SU-DHL-6 (cell line): ENCODE measurements at regions not wholly inside any gene's neighbourhood (a gene's known extent, or its start where the extent isn't known, plus 50 kb on each side); places are given as distances from the start of the nearest gene placed in this dataset.

ENCODE experiments used
- H2AFZ ChIP-seq: fragments of 200-600 bp; sonication (generic); 2 replicates; pipeline ENCODE4 v1.6.1; 2014; ENCODE audit warnings: low read depth, mild to moderate bottlenecking, moderate library complexity, mixed read lengths, antibody characterized with exemption, low read length; ENCODE audit not compliant: severe bottlenecking
- H3F3A ChIP-seq: fragments of 200-600 bp; shearing (Covaris generic); 2 replicates; pipeline ENCODE4 v1.6.0; 2016; ENCODE audit warnings: antibody characterized with exemption, mild to moderate bottlenecking; ENCODE audit not compliant: insufficient read depth
- H3K27ac ChIP-seq: fragments of 200-600 bp; sonication (generic); 2 replicates; pipeline ENCODE4 v1.5.1; 2016; ENCODE audit warnings: low read depth, mild to moderate bottlenecking, low read length, moderate library complexity, mixed read lengths
- H3K27me3 ChIP-seq: fragments of 200-600 bp; sonication (generic), shearing (Covaris generic); 2 replicates; pipeline ENCODE4 v1.6.0; 2014; ENCODE audit warnings: mild to moderate bottlenecking, low read length
- H3K36me3 ChIP-seq: fragments of 200-600 bp; sonication (generic); 2 replicates; pipeline ENCODE4 v1.6.1; 2014; ENCODE audit warnings: mild to moderate bottlenecking, low read length, mixed read lengths
- H3K4me2 ChIP-seq: fragments of 300-600, 200-600 bp; shearing (Covaris generic), sonication (generic); 2 replicates; pipeline ENCODE4 v1.6.0; 2014; ENCODE audit warnings: low read length, low read depth, mild to moderate bottlenecking; ENCODE audit not compliant: poor library complexity, severe bottlenecking
- H3K4me3 ChIP-seq: fragments of 200-600 bp; sonication (generic); 2 replicates; pipeline ENCODE4 v1.5.1; 2014; ENCODE audit warnings: antibody characterized with exemption, low read length, mild to moderate bottlenecking, mixed read lengths; ENCODE audit not compliant: insufficient read depth, poor library complexity, severe bottlenecking
- H3K79me2 ChIP-seq: fragments of 200-600 bp; sonication (generic); 2 replicates; pipeline ENCODE4 v1.6.1; 2014; ENCODE audit warnings: mild to moderate bottlenecking, low read length, moderate library complexity; ENCODE audit not compliant: insufficient read depth
- H3K9ac ChIP-seq: fragments of 200-600 bp; sonication (generic); 2 replicates; pipeline ENCODE4 v1.7.0; 2014; ENCODE audit warnings: mild to moderate bottlenecking, low read length
- H3K9me2 ChIP-seq: fragments of 200-600 bp; sonication (generic); replicated peaks from 2 replicates; pipeline ENCODE4 v1.6.1; 2014; ENCODE audit warnings: low read length; ENCODE audit not compliant: insufficient read depth
- H3K9me3 ChIP-seq: fragments of 200-600 bp; sonication (generic); 2 replicates; pipeline ENCODE4 v1.6.1; 2014; ENCODE audit warnings: low read length, mixed read lengths; ENCODE audit not compliant: insufficient read depth
- H4K20me1 ChIP-seq: fragments of 200-600 bp; sonication (generic); 2 replicates; pipeline ENCODE4 v1.6.1; 2014; ENCODE audit warnings: low read depth, mild to moderate bottlenecking, antibody characterized with exemption, low read length, moderate library complexity, mixed read lengths
- EZH2phosphoT487 ChIP-seq: fragments of 200-600 bp; sonication (generic), shearing (Covaris generic); conservative IDR thresholded peaks from 2 replicates; pipeline ENCODE4 v1.6.1; 2018; ENCODE audit warnings: mild to moderate bottlenecking, antibody characterized with exemption, low read length, moderate library complexity, mixed read lengths
- TF ChIP-seq, protein P1 (sequence below): fragments of 200-600 bp; sonication (generic); IDR thresholded peaks from one replicate; pipeline ENCODE4 v1.5.1; 2017; ENCODE audit warnings: antibody characterized with exemption, mild to moderate bottlenecking, low read length, moderate library complexity; ENCODE audit not compliant: insufficient read depth, poor library complexity, severe bottlenecking

DNA sequence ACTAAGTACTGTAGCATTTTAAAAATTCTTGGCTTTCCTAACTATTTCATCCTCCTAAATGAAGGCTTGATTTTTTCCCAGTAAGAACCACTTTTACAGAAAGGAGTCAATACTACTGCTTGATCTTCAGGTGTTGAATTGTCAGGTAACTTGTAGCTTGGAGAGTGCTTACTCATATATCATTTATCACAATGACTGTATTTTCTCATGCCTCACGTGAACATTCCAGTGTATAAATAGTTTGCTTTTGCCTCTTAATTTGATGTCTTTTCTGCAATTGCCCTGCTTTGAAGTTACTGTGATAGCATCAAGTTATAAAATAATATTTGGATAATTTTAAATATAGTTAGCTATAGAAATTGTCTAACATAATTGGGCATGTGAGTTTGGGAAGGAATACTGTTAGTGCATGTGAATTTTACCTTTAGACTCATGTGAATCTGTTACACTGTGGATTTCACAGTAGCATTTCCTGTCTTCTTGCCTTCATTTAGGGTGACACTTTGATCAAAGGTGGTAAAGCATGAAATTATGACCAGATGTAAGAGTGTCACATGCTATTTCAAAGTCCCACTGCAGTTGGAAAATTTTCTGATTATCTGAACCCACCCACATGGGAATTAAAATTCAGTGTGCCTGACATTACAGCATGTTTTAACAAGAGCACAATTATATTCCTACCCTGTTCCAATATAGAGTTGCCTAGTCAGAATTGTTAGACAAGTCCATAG lies 962.8 kb downstream of the DNAJB9 start:
- no peaks in the 10 kb centered on the region for H3K79me2 ChIP-seq
- H3K27ac ChIP-seq, result no peak overlapping the region
- TF ChIP-seq, protein P1, sequence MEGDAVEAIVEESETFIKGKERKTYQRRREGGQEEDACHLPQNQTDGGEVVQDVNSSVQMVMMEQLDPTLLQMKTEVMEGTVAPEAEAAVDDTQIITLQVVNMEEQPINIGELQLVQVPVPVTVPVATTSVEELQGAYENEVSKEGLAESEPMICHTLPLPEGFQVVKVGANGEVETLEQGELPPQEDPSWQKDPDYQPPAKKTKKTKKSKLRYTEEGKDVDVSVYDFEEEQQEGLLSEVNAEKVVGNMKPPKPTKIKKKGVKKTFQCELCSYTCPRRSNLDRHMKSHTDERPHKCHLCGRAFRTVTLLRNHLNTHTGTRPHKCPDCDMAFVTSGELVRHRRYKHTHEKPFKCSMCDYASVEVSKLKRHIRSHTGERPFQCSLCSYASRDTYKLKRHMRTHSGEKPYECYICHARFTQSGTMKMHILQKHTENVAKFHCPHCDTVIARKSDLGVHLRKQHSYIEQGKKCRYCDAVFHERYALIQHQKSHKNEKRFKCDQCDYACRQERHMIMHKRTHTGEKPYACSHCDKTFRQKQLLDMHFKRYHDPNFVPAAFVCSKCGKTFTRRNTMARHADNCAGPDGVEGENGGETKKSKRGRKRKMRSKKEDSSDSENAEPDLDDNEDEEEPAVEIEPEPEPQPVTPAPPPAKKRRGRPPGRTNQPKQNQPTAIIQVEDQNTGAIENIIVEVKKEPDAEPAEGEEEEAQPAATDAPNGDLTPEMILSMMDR, result no peak
- TF ChIP-seq EZH2phosphoT487, result no peak
- H3K4me2 ChIP-seq, result no peak overlapping the region
- H3F3A ChIP-seq, result no peaks in the 10 kb centered on the region
- no peaks in the 10 kb centered on the region for H3K9me3 ChIP-seq
- H3K9me2 ChIP-seq, result no peaks in the 10 kb centered on the region
- no peaks in the 10 kb centered on the region for H3K27me3 ChIP-seq
- no peak overlapping the region for H2AFZ ChIP-seq
- H3K36me3 ChIP-seq, result no peaks in the 10 kb centered on the region
- no peak overlapping the region for H3K9ac ChIP-seq
- no peaks in the 10 kb centered on the region for H4K20me1 ChIP-seq
- no peak overlapping the region for H3K4me3 ChIP-seq

DNA sequence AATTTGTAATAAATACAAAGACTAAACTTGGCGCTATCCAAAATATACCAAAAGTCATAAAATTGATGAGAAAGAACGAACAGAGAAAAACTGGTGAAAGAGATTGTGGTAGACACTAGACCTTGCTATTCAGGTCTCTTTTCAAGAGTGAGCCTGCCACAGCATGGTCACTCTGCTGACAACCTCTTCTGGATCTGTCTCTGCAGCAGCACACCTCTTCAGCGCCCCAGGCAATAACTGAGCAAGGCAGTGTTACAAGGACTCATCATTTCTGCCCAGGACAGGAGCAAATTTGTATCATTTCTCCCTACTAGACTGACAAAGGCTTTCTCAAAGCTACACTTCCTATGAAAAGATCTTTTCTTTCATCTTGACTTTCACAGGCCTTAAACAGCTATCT lies 976.0 kb downstream of the DNAJB9 start:
- H4K20me1 ChIP-seq, result no peaks in the 10 kb centered on the region
- H3K36me3 ChIP-seq, result no peaks in the 10 kb centered on the region
- no peak overlapping the region for H2AFZ ChIP-seq
- no peak overlapping the region for H3K9ac ChIP-seq
- 0 out of 2 replicates have a peak, but pooled peaks cover 4% of the 10 kb centered on the region for H3K9me2 ChIP-seq
- no peaks in the 10 kb centered on the region for H3K79me2 ChIP-seq
- H3K9me3 ChIP-seq, result no peaks in the 10 kb centered on the region
- no peaks in the 10 kb centered on the region for H3F3A ChIP-seq
- no peak overlapping the region for H3K4me3 ChIP-seq
- no peaks in the 10 kb centered on the region for H3K27me3 ChIP-seq
- TF ChIP-seq EZH2phosphoT487, result no peak
- TF ChIP-seq, protein P1, result no peak
- no peak overlapping the region for H3K27ac ChIP-seq
- no peak overlapping the region for H3K4me2 ChIP-seq

DNA sequence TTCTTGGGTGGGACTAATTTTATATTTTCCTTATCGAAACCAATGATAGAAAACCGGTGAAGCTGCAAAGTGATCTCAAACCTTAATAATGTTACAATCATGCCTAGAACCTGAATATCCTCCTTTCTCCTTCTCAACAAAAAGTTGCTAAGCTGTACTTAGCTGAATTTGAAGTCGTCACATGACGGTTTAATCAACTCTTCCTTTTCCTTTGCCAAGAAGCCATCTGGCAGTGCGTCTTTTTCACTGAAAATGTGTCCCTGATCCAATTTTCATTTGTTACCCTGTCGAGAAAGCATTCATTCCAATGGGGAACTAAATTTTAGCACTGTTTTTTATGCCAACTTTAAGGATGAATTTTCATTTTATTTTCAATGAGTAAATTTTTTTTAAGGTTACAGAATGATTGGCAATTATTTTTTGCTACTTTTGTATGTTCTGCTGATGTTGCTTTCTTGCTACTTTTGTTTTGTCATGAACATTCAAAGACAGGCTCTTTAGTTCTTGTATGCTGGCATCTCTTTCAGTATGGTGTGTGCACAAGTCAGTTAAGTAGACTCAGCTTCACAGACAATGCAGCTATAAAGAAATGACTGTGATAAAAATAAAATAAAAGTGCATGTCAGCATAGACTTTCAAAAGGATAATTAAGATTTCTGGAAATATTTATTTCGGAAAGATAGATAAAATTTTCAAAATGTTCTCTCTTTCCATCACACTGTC lies 980.0 kb downstream of the DNAJB9 start:
- no peaks in the 10 kb centered on the region for H3K79me2 ChIP-seq
- H3K9me2 ChIP-seq, result 0 out of 2 replicates have a peak, but pooled peaks cover 4% of the 10 kb centered on the region
- H3K36me3 ChIP-seq, result no peaks in the 10 kb centered on the region
- H3K9me3 ChIP-seq, result no peaks in the 10 kb centered on the region
- no peak overlapping the region for H3K27ac ChIP-seq
- no peaks in the 10 kb centered on the region for H4K20me1 ChIP-seq
- H3K4me3 ChIP-seq, result no peak overlapping the region
- H2AFZ ChIP-seq, result no peak overlapping the region
- no peak overlapping the region for H3K9ac ChIP-seq
- H3F3A ChIP-seq, result no peaks in the 10 kb centered on the region
- no peak overlapping the region for H3K4me2 ChIP-seq
- H3K27me3 ChIP-seq, result no peaks in the 10 kb centered on the region
- no peak for TF ChIP-seq EZH2phosphoT487
- TF ChIP-seq, protein P1, result no peak
